C4-2B (cell line): ENCODE measurements at regions not wholly inside any gene's neighbourhood (a gene's known extent, or its start where the extent isn't known, plus 50 kb on each side); places are given as distances from the start of the nearest gene placed in this dataset.

ENCODE experiments used
- H3K27ac ChIP-seq: fragments of 450-650 bp; 2 replicates; pipeline ENCODE4 v1.5.1; 2017
- ZFX ChIP-seq: fragments of 450-650 bp; IDR thresholded peaks from 2 replicates; pipeline ENCODE4 v1.6.1; 2017
- TF ChIP-seq, protein P1 (sequence below): fragments of 450-650 bp; conservative IDR thresholded peaks from 2 replicates; pipeline ENCODE4 v1.5.1; 2017; ENCODE audit warnings: mild to moderate bottlenecking

DNA sequence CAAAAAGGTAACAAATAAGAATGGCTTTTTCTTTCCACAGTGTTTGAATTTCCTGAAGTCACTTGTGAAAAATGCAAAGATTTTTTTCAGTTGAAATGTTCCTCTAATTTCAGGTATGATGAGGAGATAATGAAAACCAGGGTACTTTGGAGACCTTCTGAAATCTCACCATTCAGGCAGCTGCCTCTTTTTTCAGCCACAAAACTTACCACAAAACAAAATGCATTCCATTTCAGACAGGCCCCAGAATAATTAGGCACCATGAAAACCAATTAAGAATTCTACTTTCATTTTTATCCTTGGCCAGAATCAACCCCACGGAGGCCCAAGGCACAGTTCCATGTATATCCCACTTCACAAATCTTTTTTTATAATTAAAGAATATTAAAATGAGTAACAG is 880.3 kb upstream of the ACVR2A start:
- no peak for TF ChIP-seq ZFX
- H3K27ac ChIP-seq: no peak overlapping the region

- H3K27ac ChIP-seq: no peak overlapping the region
- TF ChIP-seq, protein P1, sequence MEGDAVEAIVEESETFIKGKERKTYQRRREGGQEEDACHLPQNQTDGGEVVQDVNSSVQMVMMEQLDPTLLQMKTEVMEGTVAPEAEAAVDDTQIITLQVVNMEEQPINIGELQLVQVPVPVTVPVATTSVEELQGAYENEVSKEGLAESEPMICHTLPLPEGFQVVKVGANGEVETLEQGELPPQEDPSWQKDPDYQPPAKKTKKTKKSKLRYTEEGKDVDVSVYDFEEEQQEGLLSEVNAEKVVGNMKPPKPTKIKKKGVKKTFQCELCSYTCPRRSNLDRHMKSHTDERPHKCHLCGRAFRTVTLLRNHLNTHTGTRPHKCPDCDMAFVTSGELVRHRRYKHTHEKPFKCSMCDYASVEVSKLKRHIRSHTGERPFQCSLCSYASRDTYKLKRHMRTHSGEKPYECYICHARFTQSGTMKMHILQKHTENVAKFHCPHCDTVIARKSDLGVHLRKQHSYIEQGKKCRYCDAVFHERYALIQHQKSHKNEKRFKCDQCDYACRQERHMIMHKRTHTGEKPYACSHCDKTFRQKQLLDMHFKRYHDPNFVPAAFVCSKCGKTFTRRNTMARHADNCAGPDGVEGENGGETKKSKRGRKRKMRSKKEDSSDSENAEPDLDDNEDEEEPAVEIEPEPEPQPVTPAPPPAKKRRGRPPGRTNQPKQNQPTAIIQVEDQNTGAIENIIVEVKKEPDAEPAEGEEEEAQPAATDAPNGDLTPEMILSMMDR: no peak
- TF ChIP-seq ZFX: no peak
Measured at GRCh38 chr2:146954544-146954943, 890.3 kb upstream of the ACVR2A start.

- TF ChIP-seq, protein P1: no peak
- TF ChIP-seq ZFX: no peak
Measured at GRCh38 chr2:146952696-146953095, 892.1 kb upstream of the ACVR2A start.

GRCh38 chr2:146950911-146951310 is 893.9 kb upstream of the ACVR2A start:
- no peak for TF ChIP-seq ZFX
- TF ChIP-seq, protein P1: no peak
- H3K27ac ChIP-seq: no peak overlapping the region

More at GRCh38 chr2:146952696-146953095, 892.1 kb upstream of the ACVR2A start:
- H3K27ac ChIP-seq: no peak overlapping the region

DNA sequence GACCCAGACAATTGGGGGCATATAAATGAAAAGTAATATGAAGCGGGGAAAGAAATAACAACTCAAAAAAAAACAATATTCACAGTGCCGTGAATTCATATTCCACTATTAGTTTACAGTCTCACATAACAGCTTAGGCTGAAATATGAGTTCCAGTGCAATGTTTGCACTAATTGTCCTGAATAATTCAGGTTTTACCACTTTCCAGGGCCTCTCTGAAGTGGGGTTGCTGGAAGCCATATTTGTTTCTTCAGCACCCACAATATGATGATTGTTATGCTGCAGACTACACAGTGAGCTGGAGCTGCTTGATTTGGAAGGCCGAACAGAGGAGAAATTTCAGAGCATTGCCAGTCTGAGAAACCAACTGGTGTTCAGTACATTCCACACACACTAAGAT is 894.5 kb upstream of the ACVR2A start:
- TF ChIP-seq, protein P1: no peak
- no peak for TF ChIP-seq ZFX
- H3K27ac ChIP-seq: no peak overlapping the region

- H3K27ac ChIP-seq: no peak overlapping the region
- TF ChIP-seq ZFX: no peak
- TF ChIP-seq, protein P1: no peak
Measured at GRCh38 chr2:146949400-146949799, 895.4 kb upstream of the ACVR2A start.

DNA sequence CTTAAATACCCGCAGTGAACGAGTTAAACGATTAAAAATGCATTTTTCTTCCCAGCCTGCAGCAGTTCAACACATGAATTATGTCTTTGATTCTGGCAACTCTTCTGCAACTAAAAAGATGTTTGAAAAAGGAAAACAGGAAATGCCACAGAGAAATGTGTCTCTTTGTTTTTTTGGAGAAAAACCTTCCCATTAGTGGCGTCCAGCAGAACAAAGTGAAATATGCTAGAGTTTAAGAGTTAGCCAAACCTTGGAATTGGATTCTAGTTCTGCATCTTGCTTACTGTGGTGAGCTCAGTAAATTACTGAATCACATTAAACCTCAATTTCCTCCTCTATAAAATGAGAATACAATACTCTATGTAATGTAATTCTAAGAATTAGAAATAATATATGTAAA is 900.2 kb upstream of the ACVR2A start:
- H3K27ac ChIP-seq: no peak overlapping the region
- TF ChIP-seq, protein P1: no peak
- TF ChIP-seq ZFX: no peak

GRCh38 chr2:146939991-146940685 is 904.7 kb upstream of the ACVR2A start:
- no peak overlapping the region for H3K27ac ChIP-seq
- no peak for TF ChIP-seq ZFX
- TF ChIP-seq, protein P1: no peak
